Right lobe of liver (tissue), 6 donors: ENCODE measurements at regions not wholly inside any gene's neighbourhood (a gene's known extent, or its start where the extent isn't known, plus 50 kb on each side); places are given as distances from the start of the nearest gene placed in this dataset.

Experiments used
- ATAC-seq, 4 donors: fragments of 200-7000 bp; cut with Tn5 transposase; one replicate each; pipeline ENCODE4 v1.9.1; 2020; ENCODE audit warnings: mild to moderate bottlenecking in 4 of 4, moderate library complexity in 4 of 4
- DNase-seq, 3 donors: peaks; one replicate each; pipeline ENCODE4 v3.0.0-alpha.2; 2020
- H3K27ac ChIP-seq, 3 donors: fragments of 200-600 bp; one replicate each; pipeline ENCODE4 v1.8.0; 2022
- H3K27me3 ChIP-seq, 2 donors: fragments of 200-600 bp; one replicate each; pipeline ENCODE4 v1.8.0; 2022
- H3K36me3 ChIP-seq, 4 donors: fragments of 200-600 bp; sonication (generic) in 1 of 4; one replicate each; pipeline versions ENCODE4 v1.5.1 to v1.8.0; 2017 to 2022; ENCODE audit warnings: control low read depth in 1 of 4
- H3K4me1 ChIP-seq, 4 donors: fragments of 200-600 bp; sonication (generic) in 1 of 4; one replicate each; pipeline versions ENCODE4 v1.5.1 to v1.8.0; 2017 to 2022; ENCODE audit warnings: control low read depth in 1 of 4
- H3K4me3 ChIP-seq, 3 donors: fragments of 200-600 bp; one replicate each; pipeline ENCODE4 v1.8.0; 2022
- H3K9me3 ChIP-seq, 4 donors: fragments of 200-600 bp; sonication (generic) in 1 of 4; one replicate each; pipeline versions ENCODE4 v1.5.1 to v1.8.0; 2017 to 2022; ENCODE audit warnings: control low read depth in 1 of 4
- CTCF ChIP-seq, 4 donors: fragments of 200-600 bp in 3 of 4; fragments of 450-650 bp in 1 of 4; IDR thresholded peaks; one replicate each; pipeline versions ENCODE4 v1.5.1 to v1.8.0; 2016 to 2022; ENCODE audit warnings: antibody characterized with exemption in 4 of 4, mild to moderate bottlenecking in 2 of 4
- POLR2A ChIP-seq: fragments of 450-650 bp; IDR thresholded peaks from one replicate; pipeline ENCODE4 v1.6.1; 2017; ENCODE audit warnings: antibody characterized with exemption, mild to moderate bottlenecking
- WGBS: methylation state at CpG from one replicate; pipeline ENCODE4 v1.1.6; 2018; ENCODE audit warnings: low coverage, low lambda C conversion rate; ENCODE audit not compliant: insufficient coverage; ENCODE audit errors: missing lambda C conversion rate; 5-methylcytosine and 5-hydroxymethylcytosine counted together
- intact Hi-C, 2 donors: fragments of 100-400 bp; cut with DNase I; formaldehyde crosslinking; loops; one replicate each; pipeline versions ENCODE4 v1.11.2 to v1.14.1; 2022
- donor health status: DM: no; HTN: yes; CAD: no.
- donor health status: DM: no; HTN: no; CAD: no.
- donor health status: DM: no; HTN: no; CAD: no.
- donor health status: DM: no; HTN: yes; CAD: no.
- donor health status: DM: no; HTN: yes; CAD: no.

GRCh38 chrX:116009861-116010710 is 160.5 kb upstream of the AGTR2 start:
- intact Hi-C loops = no loop called here
- H3K9me3 ChIP-seq = no peaks in the 10 kb centered on the region
- 11% methylated on average over 8 of the region's 8 CpGs for WGBS
- DNase-seq = peak; percentile 59 to 76 (median 69)
- peak; percentile 86 to 93 (median 92) for ATAC-seq
- no peaks in the 10 kb centered on the region for H3K27me3 ChIP-seq
- TF ChIP-seq CTCF (IDR thresholded peaks at IDR 0.05) = no peak
- no peak for TF ChIP-seq POLR2A
- no peaks in the 10 kb centered on the region for H3K4me1 ChIP-seq
- H3K27ac ChIP-seq = peak overlapping the region in 2 of 3 donors; percentile 45 to 62
- H3K4me3 ChIP-seq = peak overlapping the region in 2 of 3 donors; percentile 27 to 29
- H3K36me3 ChIP-seq = no peaks in the 10 kb centered on the region

GRCh38 chrX:116010939-116011338 is 159.6 kb upstream of the AGTR2 start:
- no peaks in the 10 kb centered on the region for H3K9me3 ChIP-seq
- no peaks in the 10 kb centered on the region for H3K36me3 ChIP-seq
- H3K4me3 ChIP-seq = no peak overlapping the region
- no peaks in the 10 kb centered on the region for H3K4me1 ChIP-seq
- ATAC-seq (no peak), DNase-seq (no peak)
- intact Hi-C loops = no loop called here
- no peak overlapping the region for H3K27ac ChIP-seq
- no peaks in the 10 kb centered on the region for H3K27me3 ChIP-seq
- TF ChIP-seq POLR2A (no peak), CTCF (IDR thresholded peaks at IDR 0.05) (no peak)
- 59% methylated on average over 5 of the region's 5 CpGs for WGBS

GRCh38 chrX:116031331-116031730 is 139.2 kb upstream of the AGTR2 start:
- no peak overlapping the region for H3K27ac ChIP-seq
- H3K4me3 ChIP-seq = no peak overlapping the region
- DNase-seq (no peak), ATAC-seq (no peak)
- intact Hi-C loops = no loop called here
- no peaks in the 10 kb centered on the region for H3K27me3 ChIP-seq
- H3K4me1 ChIP-seq = no peaks in the 10 kb centered on the region
- WGBS = 43% methylated on average over 1 of the region's 1 CpG
- H3K9me3 ChIP-seq = peaks cover 0 to 6% (median 0%) of the 10 kb centered on the region in 4 donors
- no peaks in the 10 kb centered on the region for H3K36me3 ChIP-seq
- TF ChIP-seq POLR2A = no peak
- TF ChIP-seq CTCF (IDR thresholded peaks at IDR 0.05) = no peak
